ENCODE measurements at regions not wholly inside any gene's neighbourhood (a gene's known extent, or its start where the extent isn't known, plus 50 kb on each side); places are given as distances from the start of the nearest gene placed in this dataset.

- TF ChIP-seq TAF1 (IDR thresholded peaks at IDR 0.05; ENCODE audit: borderline replicate concordance, insufficient read depth, low read length) (no peak), SIN3A (IDR thresholded peaks at IDR 0.05; ENCODE audit: borderline replicate concordance, insufficient read depth, low read length) (no peak), POLR2AphosphoS5 (IDR thresholded peaks at IDR 0.05; ENCODE audit: low read depth, low read length) (no peak)
These were observed 97.1 kb downstream of the TMEM100 start for GRCh38 chr17:55625521-55625920.
